ENCODE measurements at regions not wholly inside any gene's neighbourhood (a gene's known extent, or its start where the extent isn't known, plus 50 kb on each side); places are given as distances from the start of the nearest gene placed in this dataset.

- TF ChIP-seq, protein P1, sequence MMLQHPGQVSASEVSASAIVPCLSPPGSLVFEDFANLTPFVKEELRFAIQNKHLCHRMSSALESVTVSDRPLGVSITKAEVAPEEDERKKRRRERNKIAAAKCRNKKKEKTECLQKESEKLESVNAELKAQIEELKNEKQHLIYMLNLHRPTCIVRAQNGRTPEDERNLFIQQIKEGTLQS (IDR thresholded peaks at IDR 0.05; ENCODE audit: insufficient read depth, low read depth, low read length), result no peak
- TF ChIP-seq EP300 (IDR thresholded peaks at IDR 0.05; ENCODE audit: borderline replicate concordance in 1 of 2, low read depth in 2 of 2, low read length in 2 of 2) (no peak), SP4 (IDR thresholded peaks at IDR 0.05; ENCODE audit: low read length) (no peak), TEAD4 (IDR thresholded peaks at IDR 0.05; ENCODE audit: low read depth, low read length) (peak; percentile 58; the same call in 1 of the 2 replicates), NRF1 (IDR thresholded peaks at IDR 0.05; ENCODE audit: low read depth, low read length) (no peak), CEBPB (IDR thresholded peaks at IDR 0.05; ENCODE audit: low read depth, low read length) (0 out of 2 replicates have a peak, but pooled peaks have one; percentile 1), HDAC6 (IDR thresholded peaks at IDR 0.05; ENCODE audit: low read depth, low read length) (no peak), PHF8 (conservative IDR thresholded peaks at IDR 0.05; ENCODE audit: low read depth, low read length) (no peak), SUZ12 (IDR thresholded peaks at IDR 0.05; ENCODE audit: low read length) (no peak), SIN3A (conservative IDR thresholded peaks at IDR 0.05 in 1 of 2, IDR thresholded peaks at IDR 0.05 in 1 of 2; ENCODE audit: low read depth in 1 of 2, low read length in 2 of 2) (0 out of 4 replicates have a peak, but pooled peaks of 1 of the 2 experiments have one; percentile 25), SRF (IDR thresholded peaks at IDR 0.05; ENCODE audit: low read depth, low read length) (no peak), CHD2 (IDR thresholded peaks at IDR 0.05; ENCODE audit: low read length) (no peak)
- TF ChIP-seq, protein P2, sequence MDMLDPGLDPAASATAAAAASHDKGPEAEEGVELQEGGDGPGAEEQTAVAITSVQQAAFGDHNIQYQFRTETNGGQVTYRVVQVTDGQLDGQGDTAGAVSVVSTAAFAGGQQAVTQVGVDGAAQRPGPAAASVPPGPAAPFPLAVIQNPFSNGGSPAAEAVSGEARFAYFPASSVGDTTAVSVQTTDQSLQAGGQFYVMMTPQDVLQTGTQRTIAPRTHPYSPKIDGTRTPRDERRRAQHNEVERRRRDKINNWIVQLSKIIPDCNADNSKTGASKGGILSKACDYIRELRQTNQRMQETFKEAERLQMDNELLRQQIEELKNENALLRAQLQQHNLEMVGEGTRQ (IDR thresholded peaks at IDR 0.05; ENCODE audit: low read length), result no peak
Observed at GRCh38 chr17:77772461-77772897, 186.0 kb upstream of the TNRC6C start (continued).
